ENCODE measurements at regions not wholly inside any gene's neighbourhood (a gene's known extent, or its start where the extent isn't known, plus 50 kb on each side); places are given as distances from the start of the nearest gene placed in this dataset.

GRCh38 chr10:77738496-77739158 is 101.0 kb upstream of the KCNMA1 start:
- no peak for TF ChIP-seq POLR2A (IDR thresholded peaks at IDR 0.05)
- TF ChIP-seq CTCF (IDR thresholded peaks at IDR 0.05): no peak
